Iris pigment epithelial cell (primary cell): ENCODE measurements at regions not wholly inside any gene's neighbourhood (a gene's known extent, or its start where the extent isn't known, plus 50 kb on each side); places are given as distances from the start of the nearest gene placed in this dataset.

Source experiments
- DNase-seq: peaks from one replicate; pipeline ENCODE4 v3.0.0-alpha.2; 2011; ENCODE audit warnings: low read depth

DNA sequence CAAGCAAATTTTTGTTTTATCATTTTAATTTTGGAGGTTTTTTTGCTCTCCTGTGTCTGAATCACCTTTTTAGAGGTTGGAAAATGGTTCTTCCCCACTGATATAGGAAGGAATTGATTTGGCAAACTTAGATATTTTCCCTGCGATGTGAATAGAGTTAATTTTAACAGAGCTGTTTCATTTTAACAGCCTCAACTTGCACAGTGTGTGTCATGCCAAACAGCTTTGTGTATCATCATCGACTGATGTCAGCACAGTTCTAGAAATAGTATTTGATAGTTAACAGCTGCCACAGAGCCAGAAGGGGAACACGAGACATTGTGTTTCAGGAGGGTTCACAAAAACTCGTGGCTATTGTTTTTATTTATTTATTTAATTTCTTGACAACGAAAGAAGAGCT, 243.1 kb upstream of the FOXN3 start:
- DNase-seq, result no peak

DNA sequence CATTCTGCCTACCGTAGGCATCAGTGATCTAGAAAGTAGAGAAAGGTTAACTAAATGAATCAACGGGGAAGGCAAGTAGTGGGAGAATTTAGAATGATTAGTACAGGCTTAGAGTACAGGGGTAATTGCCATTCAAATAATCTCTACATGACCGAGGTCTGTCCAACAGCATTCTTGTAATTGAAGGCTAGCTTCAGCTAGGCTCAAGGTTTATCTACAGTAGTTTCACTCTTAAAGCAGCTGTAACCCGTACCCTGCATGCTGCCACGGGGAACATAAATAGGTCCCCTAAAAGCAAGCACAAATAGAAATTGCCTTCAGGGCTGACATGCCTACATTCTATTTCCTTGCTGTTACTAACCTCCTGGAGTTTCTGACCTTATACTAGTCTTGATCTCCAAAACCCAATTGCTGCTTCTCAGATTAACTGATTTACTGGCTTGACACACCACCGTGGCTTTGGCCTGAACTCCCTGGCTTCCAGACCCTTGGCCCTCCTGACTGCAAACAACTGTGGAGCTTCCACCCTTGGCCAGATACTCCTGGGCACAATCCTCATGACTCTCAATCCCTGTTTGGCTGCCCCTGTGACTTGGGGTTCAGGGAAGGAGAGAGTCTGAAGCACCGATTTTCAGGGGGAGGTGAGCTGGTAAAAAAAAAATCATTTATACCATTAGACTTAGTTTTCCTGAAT, 242.1 kb upstream of the FOXN3 start:
- no peak for DNase-seq

DNA sequence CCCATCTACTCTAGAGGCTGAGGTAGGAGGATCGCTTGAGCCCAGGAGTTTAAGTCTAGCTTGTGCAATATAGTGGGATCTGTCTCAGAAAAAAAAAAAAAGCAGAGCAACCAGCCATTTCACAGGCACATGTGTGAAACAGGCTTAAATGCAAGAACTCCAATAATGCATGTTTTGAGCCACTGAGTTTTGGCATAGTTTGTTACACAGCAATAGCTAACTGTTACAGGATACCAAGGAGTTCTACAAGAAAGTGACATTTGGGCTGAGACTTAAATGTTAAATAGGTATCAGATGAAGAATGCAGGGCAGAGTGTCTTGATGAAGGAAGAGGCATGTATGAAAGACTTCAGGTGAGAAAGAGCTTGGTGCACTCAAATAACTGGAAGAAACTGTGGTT, 240.0 kb upstream of the FOXN3 start:
- no peak for DNase-seq

DNA sequence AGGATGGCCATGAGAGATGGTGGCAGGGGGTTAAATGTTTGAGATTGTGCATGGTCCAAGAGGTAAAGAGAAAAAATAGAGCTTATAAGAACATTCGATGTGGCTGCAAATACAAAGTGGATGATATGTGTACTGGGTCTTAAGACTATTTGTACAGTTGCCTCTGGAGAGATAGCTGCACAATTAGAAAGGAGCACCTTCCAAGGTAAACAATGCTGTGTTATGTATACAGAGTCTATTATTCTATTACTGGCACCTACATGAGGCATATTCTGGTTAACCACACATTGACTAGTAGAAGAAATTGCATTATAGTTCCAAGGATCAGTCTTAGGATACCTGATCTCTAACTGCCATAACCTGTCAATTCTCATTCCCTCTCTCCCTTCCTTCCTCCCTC, 238.0 kb upstream of the FOXN3 start:
- no peak for DNase-seq

DNA sequence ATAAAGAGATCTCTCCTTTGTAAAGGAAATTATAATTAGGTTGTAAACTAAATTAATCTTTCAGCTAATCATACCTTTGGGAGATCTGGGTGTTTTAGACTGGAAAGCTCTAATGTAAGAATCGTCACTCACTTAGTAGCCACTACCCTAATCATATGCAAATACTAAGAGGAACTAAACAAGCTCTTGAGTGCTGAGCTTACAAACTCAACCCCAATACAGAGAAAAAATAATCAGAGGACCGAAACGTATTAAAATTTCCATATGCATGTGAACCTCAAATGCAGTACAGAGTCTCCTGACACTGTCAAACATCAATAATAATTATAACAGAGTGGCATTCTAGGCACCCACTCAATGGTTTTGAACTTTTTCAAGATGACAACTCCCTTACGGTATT, 235.3 kb upstream of the FOXN3 start:
- no peak for DNase-seq

DNA sequence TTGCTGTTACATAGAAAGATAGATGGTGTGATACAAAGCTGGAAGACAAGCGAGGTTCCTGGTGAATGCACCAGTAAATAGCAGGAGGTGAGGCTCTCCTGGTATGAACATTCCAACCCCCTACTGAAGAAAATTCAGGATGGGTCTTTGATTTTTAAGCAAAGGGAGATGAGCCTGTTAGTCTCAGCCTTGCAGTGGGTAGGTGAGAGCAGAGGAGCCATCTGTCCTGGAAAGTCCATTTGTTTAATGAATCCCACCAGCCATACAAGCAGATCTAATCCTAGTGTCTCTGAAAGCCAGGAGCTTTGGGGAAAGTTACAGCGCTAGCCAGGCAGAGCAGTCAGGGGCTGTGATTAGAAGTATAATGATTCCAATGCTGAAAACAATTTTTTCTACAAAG, 234.8 kb upstream of the FOXN3 start:
- DNase-seq, result no peak

DNA sequence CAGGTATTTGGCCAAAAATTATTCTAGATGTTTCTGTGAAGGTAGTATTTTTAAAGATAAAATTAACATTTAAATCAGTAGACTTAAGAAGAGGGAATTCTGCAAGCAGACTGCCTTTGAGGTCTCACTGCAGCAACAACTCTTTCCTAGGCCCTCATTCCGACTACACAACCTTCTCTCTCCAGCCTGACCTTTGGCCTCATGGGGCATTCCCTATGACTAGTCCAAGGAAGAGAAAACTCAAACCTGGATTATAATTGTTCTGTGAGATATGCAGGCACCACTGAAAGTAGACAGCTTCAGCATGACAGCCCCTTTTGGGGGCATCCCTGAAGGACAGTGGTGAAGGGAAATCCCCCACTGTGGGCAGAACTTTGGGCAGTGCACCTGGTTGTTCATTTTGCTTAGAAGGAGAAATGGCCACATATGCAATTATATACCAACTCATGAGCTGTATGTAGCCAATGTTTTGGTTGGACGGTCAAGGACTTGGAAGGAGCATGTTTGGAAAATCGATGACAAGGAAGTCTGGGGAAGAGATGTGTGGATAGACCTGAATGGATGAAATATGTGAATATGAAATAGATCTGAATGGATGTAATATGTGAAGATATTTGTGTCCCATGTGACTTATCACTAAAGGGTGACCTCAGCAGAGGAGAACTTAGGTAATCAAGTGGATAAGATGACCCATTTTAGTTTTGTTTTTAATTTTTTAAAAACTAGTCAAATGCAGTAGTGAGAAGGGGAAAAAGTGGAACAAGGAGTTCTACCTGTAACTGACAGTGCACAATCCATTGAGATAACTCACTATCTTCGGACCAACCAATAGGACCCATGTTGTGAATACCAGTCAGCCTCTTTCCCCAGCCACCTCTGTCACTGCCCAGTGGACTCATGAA, 233.3 kb upstream of the FOXN3 start:
- DNase-seq, result no peak

DNA sequence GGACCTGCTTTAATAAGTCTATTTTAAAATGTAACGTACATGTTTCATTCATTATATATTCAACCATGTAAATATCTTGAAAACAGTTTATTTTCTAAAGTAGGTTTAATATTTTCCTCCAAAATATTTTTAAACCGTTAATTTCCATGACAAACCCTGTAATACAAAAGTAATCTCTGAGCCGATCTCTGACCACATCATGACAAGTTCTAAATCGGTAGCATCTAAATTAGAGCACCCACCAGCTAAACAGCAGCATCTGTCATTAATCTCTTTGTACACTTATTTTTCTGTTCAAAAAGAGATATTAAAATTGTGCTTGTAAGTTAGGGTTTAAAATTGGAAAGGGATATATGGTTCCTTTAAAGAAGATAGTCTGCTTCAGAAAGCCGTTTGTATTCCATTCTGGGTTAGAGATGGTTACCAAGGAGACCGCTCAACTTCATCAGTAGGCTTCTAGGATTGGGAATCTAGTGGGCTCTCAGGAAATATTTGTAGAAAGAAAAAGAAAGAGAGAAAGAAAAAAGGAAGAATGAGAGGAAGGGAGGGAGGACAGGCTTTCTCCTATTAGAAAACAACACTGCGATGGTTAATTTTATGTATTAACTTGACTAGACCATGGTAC, 232.5 kb upstream of the FOXN3 start:
- DNase-seq, result no peak

DNA sequence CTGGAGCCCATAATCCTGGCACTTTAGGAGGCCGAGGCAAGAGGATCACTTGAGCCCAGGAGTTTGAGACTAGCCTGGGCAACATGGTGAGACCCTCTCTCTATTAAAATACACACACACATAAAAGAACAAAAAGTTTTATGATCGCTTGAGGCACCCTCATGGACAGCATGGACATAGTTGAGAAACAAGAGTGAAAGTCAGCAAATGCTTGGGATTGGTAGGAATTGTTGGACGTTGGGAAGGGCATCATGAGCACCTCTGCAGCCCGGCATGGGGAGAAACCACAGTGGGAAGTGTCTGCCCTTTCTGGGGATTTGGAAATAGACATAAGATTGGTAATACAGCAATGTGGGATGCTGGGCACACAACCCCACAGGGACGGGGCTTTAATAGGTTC, 231.9 kb upstream of the FOXN3 start:
- no peak for DNase-seq

DNA sequence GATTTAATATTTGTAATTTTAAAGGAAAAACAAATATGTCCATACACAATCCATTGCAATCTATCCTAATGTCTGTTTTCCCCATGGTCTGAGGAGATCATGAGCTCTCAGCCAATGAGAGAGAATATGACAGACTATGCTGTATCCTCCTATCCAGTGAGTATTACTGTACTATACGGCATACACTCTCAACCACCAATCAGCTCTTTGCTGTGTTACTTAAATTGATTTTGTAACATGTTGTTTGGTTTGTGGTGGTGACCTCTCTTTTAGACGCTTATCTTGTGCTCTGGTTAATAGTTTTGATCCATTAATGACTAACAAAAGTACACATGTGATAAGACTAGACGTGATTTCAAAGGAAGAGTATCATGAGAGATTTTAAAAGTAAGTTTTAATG, 231.5 kb upstream of the FOXN3 start:
- DNase-seq, result no peak

DNA sequence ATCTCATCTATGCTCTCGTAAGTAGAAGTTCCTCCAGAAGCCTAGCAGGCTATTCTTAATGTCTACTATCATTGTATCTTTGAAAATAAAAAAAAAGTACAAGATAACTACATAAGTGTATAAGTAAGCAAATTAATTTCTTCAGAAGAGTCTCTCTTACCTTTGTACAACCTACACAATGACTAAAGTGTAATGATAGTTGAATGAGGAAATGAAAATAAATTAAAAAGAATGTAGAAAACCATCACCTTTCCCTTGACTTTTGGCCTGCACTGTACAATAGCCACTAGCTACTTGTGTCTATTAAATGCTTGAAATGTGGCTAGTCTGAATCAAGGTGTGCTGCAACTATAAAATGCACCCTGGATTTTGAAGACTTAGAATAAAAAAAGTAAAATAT, 229.9 kb upstream of the FOXN3 start:
- no peak for DNase-seq

DNA sequence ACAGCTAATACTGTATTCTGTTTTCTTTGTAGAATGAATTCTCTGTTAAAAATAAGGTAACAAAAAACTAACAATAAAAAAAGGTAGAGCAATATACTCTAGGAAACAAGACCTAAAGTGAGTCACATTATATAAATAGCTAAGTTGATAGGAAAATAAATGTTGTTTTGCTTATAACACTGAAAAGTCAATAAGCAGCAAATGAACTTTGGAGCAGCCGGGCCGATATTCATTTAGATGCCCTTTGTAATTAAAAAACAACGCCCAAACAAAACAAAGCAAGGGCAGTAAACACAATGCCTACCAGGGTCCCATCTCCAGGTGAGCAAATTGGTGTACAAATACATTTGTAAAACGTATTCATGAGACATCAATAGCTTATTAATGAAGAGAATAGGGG, 227.6 kb upstream of the FOXN3 start:
- DNase-seq, result no peak

DNA sequence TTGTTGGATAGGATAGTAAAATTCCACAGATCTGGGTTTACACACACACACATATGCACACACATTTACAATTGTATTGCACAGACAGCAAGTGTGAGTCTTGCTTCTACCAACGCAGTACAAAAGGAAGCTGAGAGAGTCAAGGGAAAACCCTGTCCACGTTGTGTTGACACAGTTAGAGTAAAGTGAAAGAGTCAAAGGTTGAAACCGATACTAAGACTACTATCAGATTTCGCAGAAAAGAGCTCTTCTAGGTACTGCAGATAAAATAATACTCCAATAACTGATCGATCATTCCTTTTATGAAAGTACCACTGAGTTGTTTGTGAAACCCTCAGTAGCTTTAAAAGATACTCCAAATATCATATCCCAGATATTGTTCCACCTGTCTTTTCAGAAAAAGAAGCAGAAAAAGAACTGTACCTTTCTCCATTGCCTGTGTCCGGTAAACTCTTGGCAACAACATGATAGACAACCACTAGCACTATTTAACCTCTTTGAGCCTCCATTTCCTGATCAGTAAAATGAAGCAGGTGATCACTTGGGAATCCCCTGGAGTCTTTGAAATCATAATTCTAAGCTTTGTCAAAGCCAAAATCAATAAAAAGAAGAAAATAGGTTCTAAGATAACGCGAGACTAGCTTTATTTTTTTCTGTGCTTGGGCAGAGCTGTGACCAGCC, 224.6 kb upstream of the FOXN3 start:
- DNase-seq, result no peak

DNA sequence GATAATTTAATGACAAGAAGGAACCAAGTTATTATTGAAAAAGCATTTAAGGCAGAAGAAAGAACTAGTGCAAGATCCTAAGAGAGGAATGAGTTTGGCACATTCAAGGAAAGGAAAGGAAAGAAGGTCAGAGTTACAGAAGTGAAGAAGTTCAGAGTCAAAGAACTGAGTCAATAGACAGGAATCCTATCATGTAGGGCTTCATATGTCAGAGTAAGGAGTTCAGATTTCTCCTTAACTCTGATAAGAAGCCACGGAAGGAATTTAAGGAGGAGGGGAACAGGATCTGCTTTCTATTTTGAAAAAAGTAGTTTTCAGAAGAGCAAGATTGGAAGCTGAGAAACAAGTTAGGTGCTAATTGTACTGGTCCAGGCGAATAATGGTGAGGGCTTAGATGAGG, 223.1 kb upstream of the FOXN3 start:
- DNase-seq, result peak; percentile 68

DNA sequence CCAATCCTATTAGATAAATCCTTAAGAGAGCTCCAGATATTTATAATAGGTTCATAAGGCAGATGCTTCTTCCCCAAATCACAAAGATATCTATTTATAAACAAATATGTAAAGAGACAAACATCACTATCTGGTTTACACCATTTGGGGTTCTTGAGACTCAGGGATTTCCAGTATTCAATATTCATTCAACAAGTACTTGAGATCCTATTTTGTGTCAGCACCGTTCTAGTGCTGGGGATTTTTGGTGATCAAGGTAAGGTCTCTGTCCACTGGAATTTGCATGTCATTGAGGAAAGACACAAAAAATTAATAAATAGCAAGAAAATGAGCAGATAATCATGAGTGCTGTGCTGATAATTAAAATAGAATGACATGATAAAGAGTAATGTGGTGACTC, 222.7 kb upstream of the FOXN3 start:
- no peak for DNase-seq

DNA sequence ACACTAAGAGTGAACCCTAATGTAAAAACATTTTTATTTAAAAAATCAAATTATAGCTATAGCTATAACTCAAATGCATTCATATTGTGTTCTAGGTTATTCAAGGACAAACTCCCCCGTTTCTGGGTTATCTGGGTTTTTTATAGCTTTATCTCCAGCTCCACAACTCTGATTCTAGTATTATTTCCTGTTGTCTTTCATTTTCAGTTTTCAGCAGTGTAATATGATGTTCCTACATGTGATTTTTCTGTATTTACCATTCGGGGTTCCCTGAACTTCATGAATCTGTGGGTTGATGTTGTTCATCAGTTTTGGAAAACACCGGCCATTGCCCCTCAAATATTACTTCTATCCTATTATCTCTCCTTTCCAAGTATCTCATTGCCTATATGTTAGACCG, 221.9 kb upstream of the FOXN3 start:
- no peak for DNase-seq

DNA sequence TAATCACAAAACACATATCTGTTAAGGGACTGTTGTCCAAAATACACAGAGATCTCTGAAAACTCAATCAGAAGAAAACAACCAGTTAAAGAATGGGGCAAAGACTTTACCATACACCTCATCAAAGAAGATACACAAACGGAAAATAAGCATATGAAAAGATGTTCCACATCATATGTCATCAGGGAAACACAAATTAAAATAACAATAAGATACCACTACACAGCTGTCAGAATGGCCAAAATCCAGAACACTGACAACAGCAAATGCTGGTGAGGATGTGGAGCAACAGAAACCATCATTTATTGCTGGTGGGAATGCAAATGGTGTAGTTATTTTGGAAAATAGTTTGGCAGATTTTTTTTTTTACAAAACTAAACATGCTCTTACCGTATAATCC, 220.5 kb upstream of the FOXN3 start:
- DNase-seq, result no peak

DNA sequence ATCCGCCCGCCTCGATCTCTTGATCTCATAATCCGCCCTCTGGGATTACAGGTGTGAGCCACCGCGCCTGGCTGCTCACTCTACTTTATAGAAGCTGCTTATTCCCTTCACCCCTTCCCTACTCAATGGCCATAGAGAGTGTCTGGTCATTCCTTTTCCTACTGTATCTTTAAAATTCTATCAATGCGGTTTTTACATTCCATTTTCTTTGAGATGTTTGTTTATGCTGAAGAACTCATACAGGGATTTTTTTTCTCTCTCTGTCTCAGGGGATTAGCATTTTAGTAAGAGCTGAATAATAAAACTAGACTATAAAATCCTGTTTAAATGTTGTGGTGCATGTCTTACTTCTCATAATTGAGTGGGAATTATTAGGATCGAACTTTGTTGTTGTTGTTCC, 218.6 kb upstream of the FOXN3 start:
- DNase-seq, result peak; percentile 69

DNA sequence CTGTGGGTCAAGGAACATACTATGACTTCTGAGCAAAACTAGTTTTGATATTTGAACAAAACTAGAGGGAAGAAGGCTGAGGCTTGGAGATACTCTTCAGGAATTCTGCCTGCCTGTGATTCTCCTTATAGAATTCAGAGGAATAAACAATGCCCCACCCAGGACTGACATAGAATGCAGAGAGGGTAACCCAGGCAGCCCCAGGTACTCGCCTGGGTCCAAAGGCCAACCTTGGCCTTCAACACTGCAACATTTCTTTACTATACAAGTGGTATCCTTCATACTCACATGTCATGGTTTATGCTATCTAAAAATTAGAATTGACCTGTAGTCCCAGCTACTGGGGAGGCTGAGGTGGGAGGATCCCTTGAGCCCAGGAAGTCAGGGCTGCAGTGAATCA, 217.0 kb upstream of the FOXN3 start:
- DNase-seq, result no peak

DNA sequence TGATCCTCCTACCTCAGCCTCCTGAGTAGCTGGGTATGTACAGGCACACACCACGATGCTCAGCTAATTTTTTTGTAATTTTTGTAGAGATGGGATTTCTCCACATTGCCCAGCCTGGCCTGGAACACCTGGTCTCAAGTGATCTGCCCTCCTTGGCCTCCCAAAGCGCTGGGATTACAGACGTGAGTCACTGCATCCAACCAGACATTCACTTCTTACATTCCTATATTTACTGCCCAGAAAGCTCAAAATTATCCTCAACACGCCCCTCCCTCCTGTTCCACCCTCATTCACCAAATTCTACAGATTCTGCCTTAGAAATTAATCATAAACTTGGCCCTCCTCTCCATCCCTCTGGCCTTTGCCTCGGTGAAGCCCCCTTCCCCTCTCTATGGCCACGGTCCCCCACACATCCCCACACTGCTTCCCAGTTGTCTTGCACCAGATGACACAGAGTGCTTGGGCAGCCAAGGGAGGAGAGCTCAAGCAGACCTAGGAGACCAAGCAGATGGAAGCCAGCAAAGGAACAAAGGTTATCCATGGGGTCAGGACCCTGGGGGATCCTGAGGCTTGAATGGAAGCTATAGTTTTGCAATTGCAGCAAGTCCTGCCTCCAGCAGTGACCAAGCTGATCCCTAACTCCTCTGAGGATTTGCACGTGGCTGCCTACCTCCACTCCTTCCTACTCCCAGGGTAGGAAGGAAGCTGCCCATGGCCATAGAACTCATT, 213.2 kb upstream of the FOXN3 start:
- peak; percentile 29 for DNase-seq

DNA sequence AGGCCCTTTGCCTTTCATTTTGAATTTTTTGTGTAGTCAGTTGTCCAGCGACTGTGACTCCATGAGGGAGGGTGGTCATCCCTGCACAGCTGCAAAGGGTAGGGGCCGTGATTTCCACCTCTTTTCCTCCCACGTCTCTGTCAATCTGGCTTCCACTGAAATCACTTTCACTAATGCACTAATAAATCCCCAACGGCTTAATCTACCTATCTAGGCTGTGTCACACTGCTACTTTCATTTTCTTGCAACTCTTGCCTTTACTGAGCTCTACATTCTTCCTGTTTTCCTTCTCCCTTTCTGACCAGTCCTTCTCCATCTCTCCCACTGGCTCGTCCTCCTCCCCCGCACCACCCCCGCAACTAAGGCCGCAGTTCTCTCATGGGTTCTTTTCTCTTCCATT, 212.3 kb upstream of the FOXN3 start:
- no peak for DNase-seq

DNA sequence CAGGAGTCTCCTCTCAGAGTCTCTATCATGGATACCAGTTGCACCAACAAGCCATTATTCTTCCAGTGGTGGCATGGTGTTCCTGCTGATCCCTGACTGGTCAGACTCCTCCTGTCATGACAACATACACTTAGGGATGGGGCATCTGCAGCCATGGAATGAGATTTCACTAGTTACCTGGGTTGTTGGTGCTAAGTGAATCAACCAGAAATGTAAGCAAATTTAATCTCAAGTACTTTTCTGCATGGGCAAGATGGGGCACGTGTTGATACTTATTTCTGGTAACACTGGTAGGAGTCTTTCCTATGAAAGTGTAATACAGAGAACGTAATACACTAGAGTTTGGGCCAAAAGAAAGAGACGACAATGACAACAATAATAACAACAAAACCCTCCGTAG, 211.5 kb upstream of the FOXN3 start:
- no peak for DNase-seq
